ENCODE measurements at regions not wholly inside any gene's neighbourhood (a gene's known extent, or its start where the extent isn't known, plus 50 kb on each side); places are given as distances from the start of the nearest gene placed in this dataset.

DNA sequence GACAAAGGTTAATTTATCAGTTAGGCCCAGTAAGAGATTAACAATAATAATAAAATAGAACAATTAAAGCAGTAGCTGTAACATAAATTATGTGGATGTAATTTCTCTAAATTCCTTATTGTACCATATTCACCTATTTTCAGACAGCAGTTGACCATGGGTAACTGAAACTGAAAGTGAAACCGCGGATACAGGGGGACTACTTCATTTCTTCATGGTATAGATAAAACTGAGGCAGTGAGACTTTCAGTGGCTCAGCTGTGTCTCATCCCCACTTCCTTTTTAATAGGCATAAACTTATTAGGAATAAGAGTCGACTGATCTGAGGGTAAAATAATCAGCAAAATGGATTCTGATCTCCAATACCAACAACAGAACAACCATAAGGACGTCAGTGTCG lies 174.0 kb upstream of the WWC1 start:
- Histone ChIP-seq H3K36me3 (ENCODE audit: control insufficient read depth, insufficient read depth, low read length) (no peaks in the 10 kb centered on the region), H3K27me3 (ENCODE audit: control insufficient read depth, insufficient read depth, low read length) (peaks cover 2% of the 10 kb centered on the region), H3K4me3 (ENCODE audit: low read depth, low read length) (no peak overlapping the region)
- TF ChIP-seq, protein P1, sequence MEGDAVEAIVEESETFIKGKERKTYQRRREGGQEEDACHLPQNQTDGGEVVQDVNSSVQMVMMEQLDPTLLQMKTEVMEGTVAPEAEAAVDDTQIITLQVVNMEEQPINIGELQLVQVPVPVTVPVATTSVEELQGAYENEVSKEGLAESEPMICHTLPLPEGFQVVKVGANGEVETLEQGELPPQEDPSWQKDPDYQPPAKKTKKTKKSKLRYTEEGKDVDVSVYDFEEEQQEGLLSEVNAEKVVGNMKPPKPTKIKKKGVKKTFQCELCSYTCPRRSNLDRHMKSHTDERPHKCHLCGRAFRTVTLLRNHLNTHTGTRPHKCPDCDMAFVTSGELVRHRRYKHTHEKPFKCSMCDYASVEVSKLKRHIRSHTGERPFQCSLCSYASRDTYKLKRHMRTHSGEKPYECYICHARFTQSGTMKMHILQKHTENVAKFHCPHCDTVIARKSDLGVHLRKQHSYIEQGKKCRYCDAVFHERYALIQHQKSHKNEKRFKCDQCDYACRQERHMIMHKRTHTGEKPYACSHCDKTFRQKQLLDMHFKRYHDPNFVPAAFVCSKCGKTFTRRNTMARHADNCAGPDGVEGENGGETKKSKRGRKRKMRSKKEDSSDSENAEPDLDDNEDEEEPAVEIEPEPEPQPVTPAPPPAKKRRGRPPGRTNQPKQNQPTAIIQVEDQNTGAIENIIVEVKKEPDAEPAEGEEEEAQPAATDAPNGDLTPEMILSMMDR (IDR thresholded peaks at IDR 0.05; ENCODE audit: insufficient read depth, low read length, poor library complexity, severe bottlenecking) = no peak
- DNase-seq (ENCODE audit: low read depth) = no peak

DNA sequence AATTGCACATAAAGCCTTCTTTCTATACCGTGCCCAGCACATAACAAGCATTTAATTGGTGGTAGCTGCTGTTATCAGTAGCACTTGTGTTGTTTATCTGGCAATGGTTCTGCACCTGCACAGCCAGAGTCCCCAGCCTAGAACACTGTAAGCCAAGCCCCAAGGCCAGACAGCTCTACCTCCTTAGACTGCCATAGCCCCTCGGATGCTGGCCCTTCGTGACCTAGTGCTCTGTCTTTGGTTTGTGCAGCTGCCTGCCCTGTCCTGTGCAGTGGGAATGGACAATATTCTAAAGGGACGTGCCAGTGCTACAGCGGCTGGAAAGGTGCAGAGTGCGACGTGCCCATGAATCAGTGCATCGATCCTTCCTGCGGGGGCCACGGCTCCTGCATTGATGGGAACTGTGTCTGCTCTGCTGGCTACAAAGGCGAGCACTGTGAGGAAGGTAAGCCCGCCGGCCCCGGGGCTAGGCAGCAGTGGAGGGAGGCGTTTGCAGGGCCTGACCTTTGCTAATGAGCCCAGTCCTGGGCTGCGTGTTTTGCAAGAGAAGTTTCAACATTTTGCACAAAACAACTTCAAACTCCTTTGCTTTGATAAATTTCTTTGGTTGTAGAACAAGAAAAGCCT lies 173.3 kb upstream of the WWC1 start:
- TF ChIP-seq, protein P1 (IDR thresholded peaks at IDR 0.05; ENCODE audit: insufficient read depth, low read length, poor library complexity, severe bottlenecking) = no peak
- peaks cover 2% of the 10 kb centered on the region for H3K27me3 ChIP-seq (ENCODE audit: control insufficient read depth, insufficient read depth, low read length)
- DNase-seq (ENCODE audit: low read depth) = no peak
- no peak overlapping the region for H3K4me3 ChIP-seq (ENCODE audit: low read depth, low read length)
- H3K36me3 ChIP-seq (ENCODE audit: control insufficient read depth, insufficient read depth, low read length) = no peaks in the 10 kb centered on the region

GRCh38 chr5:168120401-168121137 lies 170.9 kb upstream of the WWC1 start:
- Histone ChIP-seq H3K36me3 (ENCODE audit: control insufficient read depth, insufficient read depth, low read length) (no peaks in the 10 kb centered on the region), H3K27me3 (ENCODE audit: control insufficient read depth, insufficient read depth, low read length) (peaks cover 2% of the 10 kb centered on the region), H3K4me3 (ENCODE audit: low read depth, low read length) (no peak overlapping the region)
- no peak for DNase-seq (ENCODE audit: low read depth)
- TF ChIP-seq, protein P1 (IDR thresholded peaks at IDR 0.05; ENCODE audit: insufficient read depth, low read length, poor library complexity, severe bottlenecking) = no peak

GRCh38 chr5:168121138-168121494 lies 170.3 kb upstream of the WWC1 start:
- no peak overlapping the region for H3K4me3 ChIP-seq (ENCODE audit: low read depth, low read length)
- TF ChIP-seq, protein P1 (IDR thresholded peaks at IDR 0.05; ENCODE audit: insufficient read depth, low read length, poor library complexity, severe bottlenecking) = no peak
- H3K36me3 ChIP-seq (ENCODE audit: control insufficient read depth, insufficient read depth, low read length) = no peaks in the 10 kb centered on the region
- peaks cover 2% of the 10 kb centered on the region for H3K27me3 ChIP-seq (ENCODE audit: control insufficient read depth, insufficient read depth, low read length)
- DNase-seq (ENCODE audit: low read depth) = no peak

GRCh38 chr5:168123631-168124528 lies 167.6 kb upstream of the WWC1 start:
- TF ChIP-seq, protein P1 (IDR thresholded peaks at IDR 0.05; ENCODE audit: insufficient read depth, low read length, poor library complexity, severe bottlenecking) = no peak
- H3K4me3 ChIP-seq (ENCODE audit: low read depth, low read length) = no peak overlapping the region
- no peak for DNase-seq (ENCODE audit: low read depth)
- no peaks in the 10 kb centered on the region for H3K27me3 ChIP-seq (ENCODE audit: control insufficient read depth, insufficient read depth, low read length)
- no peaks in the 10 kb centered on the region for H3K36me3 ChIP-seq (ENCODE audit: control insufficient read depth, insufficient read depth, low read length)

Data from kidney epithelial cell (primary cell).